CD4-positive, CD25-positive, alpha-beta regulatory T cell (primary cell): ENCODE measurements at regions not wholly inside any gene's neighbourhood (a gene's known extent, or its start where the extent isn't known, plus 50 kb on each side); places are given as distances from the start of the nearest gene placed in this dataset.

Experiments
- ATAC-seq, 2 donors: fragments of 150-1000 bp; cut with Tn5 transposase; one replicate each; pipeline ENCODE4 v1.10.0; 2021; ENCODE audit warnings: low read depth in 2 of 2, moderate number of reproducible peaks in 2 of 2, moderate library complexity in 1 of 2
- DNase-seq, 3 donors: peaks; one replicate each; pipeline versions ENCODE4 v3.0.0 to v3.0.0-alpha.2; 2012 to 2022; ENCODE audit warnings: mixed read lengths in 1 of 3
- H3K27ac ChIP-seq: one replicate; pipeline ENCODE4 v1.7.0; 2013; ENCODE audit warnings: mild to moderate bottlenecking, low read length; ENCODE audit not compliant: insufficient read depth, poor library complexity, severe bottlenecking
- H3K27me3 ChIP-seq: one replicate; pipeline ENCODE4 v1.7.0; 2013; ENCODE audit warnings: low read length; ENCODE audit not compliant: control insufficient read depth, insufficient read depth
- H3K36me3 ChIP-seq: one replicate; pipeline ENCODE4 v1.7.0; 2013; ENCODE audit warnings: mild to moderate bottlenecking, low read length, moderate library complexity; ENCODE audit not compliant: control insufficient read depth, insufficient read depth
- H3K4me1 ChIP-seq: 2 replicates; pipeline ENCODE4 v1.7.0; 2013; ENCODE audit warnings: mild to moderate bottlenecking, low read length; ENCODE audit not compliant: insufficient read depth, control insufficient read depth, poor library complexity, severe bottlenecking
- H3K4me3 ChIP-seq: one replicate; pipeline ENCODE4 v1.7.0; 2013; ENCODE audit warnings: low read depth, mild to moderate bottlenecking, low read length, moderate library complexity
- H3K9me3 ChIP-seq, 2 experiments: 1 replicate in 1 of 2; 2 replicates in 1 of 2; pipeline ENCODE4 v1.7.0; 2013; ENCODE audit warnings: low read length in 2 of 2, mild to moderate bottlenecking in 1 of 2, moderate library complexity in 1 of 2; ENCODE audit not compliant: control insufficient read depth in 2 of 2
- H3K27ac Mint-ChIP-seq, 3 donors: one replicate each; pipeline ENCODE4 v1.8.0; 2020 to 2022; ENCODE audit warnings: mild to moderate bottlenecking in 3 of 3, mixed read lengths in 3 of 3, moderate library complexity in 2 of 3
- H3K27me3 Mint-ChIP-seq: one replicate; pipeline ENCODE4 v1.8.0; 2022; ENCODE audit warnings: mild to moderate bottlenecking, mixed read lengths
- H3K36me3 Mint-ChIP-seq: one replicate; pipeline ENCODE4 v1.8.0; 2020; ENCODE audit warnings: mixed read lengths
- H3K4me1 Mint-ChIP-seq, 4 donors: one replicate each; pipeline ENCODE4 v1.8.0; 2020 to 2022; ENCODE audit warnings: mixed read lengths in 4 of 4, mild to moderate bottlenecking in 1 of 4
- H3K4me3 Mint-ChIP-seq, 4 donors: one replicate each; pipeline ENCODE4 v1.8.0; 2020 to 2022; ENCODE audit warnings: mild to moderate bottlenecking in 4 of 4, mixed read lengths in 4 of 4, moderate library complexity in 3 of 4
- H3K9me3 Mint-ChIP-seq, 7 donors: one replicate each; pipeline ENCODE4 v1.8.0; 2020 to 2022; ENCODE audit warnings: mixed read lengths in 7 of 7, mild to moderate bottlenecking in 3 of 7, moderate library complexity in 2 of 7

DNA sequence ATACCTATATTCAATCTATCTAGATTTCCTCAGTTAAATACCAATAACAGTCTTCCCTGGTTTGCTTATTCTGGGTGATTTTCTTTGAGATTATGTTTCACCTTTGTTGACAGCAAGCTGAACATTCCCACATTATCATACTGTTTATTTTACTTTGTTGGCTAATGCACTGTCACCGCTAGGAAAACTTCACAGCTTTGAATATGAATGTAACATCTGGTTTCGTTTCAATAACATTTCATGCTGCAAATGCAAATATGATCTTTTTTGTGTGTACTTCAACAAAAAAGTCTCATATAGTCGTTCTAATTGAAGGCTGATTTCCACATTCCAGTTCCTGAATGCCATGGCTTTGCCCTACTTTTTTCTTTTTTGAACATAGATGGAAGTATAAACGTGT is 946.3 kb upstream of the GHITM start:
- no peaks in the 10 kb centered on the region for H3K27me3 ChIP-seq
- Mint-ChIP-seq H3K9me3 (peaks cover 0 to 4% (median 0%) of the 10 kb centered on the region in 7 donors), H3K27me3 (no peaks in the 10 kb centered on the region), H3K4me3 (no peak overlapping the region), H3K27ac (no peak overlapping the region), H3K4me1 (no peaks in the 10 kb centered on the region), H3K36me3 (no peaks in the 10 kb centered on the region)
- no peaks in the 10 kb centered on the region for H3K9me3 ChIP-seq
- no peak overlapping the region for H3K27ac ChIP-seq
- H3K4me1 ChIP-seq = no peaks in the 10 kb centered on the region
- H3K4me3 ChIP-seq = no peak overlapping the region
- no peak for ATAC-seq
- H3K36me3 ChIP-seq = no peaks in the 10 kb centered on the region
- no peak for DNase-seq

DNA sequence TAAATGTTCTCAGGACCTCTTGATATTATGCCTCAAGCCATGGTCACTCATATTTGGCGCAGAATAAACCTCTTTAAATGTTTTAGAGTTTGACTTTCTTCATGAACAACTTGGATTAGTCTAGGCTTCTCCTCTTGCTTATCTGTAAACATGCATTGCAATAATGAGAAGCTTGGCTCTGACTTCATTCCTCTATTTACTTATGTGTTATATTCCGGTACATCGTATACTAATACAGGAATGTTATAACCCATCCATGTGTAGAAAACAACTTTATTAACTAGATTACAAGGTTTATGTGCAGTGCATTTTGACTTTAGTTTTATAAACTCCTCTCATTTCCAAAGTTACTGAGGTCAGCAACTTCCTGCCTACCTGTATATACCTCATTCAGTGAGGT is 944.3 kb upstream of the GHITM start:
- no peak overlapping the region for H3K4me3 Mint-ChIP-seq

DNA sequence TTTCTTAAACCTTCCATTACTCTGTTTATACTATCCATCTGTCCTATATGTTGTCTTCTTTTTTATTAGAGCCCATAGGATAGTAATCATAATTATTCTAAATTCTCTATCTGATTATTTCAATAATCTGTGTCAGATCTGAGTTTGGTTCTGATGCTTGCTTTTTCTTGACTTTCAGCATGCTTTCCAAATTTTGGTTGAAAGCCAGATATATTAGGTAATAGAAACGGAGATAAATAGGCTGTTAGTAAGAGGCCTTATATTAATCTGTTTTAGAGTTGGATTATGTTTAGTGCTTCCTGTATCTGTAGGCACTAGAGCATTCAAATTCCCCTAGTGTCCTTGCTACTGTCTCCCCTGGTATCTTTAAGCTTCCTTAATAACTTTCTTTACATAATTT is 939.9 kb upstream of the GHITM start:
- peaks cover 1 to 14% (median 4%) of the 10 kb centered on the region in 7 donors for H3K9me3 Mint-ChIP-seq
- Histone ChIP-seq H3K27me3 (no peaks in the 10 kb centered on the region), H3K36me3 (no peaks in the 10 kb centered on the region), H3K4me3 (no peak overlapping the region), H3K4me1 (no peaks in the 10 kb centered on the region), H3K27ac (no peak overlapping the region), H3K9me3 (no peaks in the 10 kb centered on the region)
- no peak for DNase-seq
- H3K27me3 Mint-ChIP-seq = no peaks in the 10 kb centered on the region
- no peak for ATAC-seq
- H3K27ac Mint-ChIP-seq = no peak overlapping the region
- no peaks in the 10 kb centered on the region for H3K4me1 Mint-ChIP-seq
- no peaks in the 10 kb centered on the region for H3K36me3 Mint-ChIP-seq
- H3K4me3 Mint-ChIP-seq = no peak overlapping the region

More for the DNA sequence above, 944.3 kb upstream of the GHITM start:
- Histone ChIP-seq H3K27me3 (no peaks in the 10 kb centered on the region), H3K9me3 (no peaks in the 10 kb centered on the region), H3K36me3 (no peaks in the 10 kb centered on the region), H3K27ac (no peak overlapping the region), H3K4me3 (no peak overlapping the region), H3K4me1 (no peaks in the 10 kb centered on the region)
- H3K9me3 Mint-ChIP-seq = peaks cover 0 to 5% (median 2%) of the 10 kb centered on the region in 7 donors
- no peak for DNase-seq
- no peaks in the 10 kb centered on the region for H3K36me3 Mint-ChIP-seq
- ATAC-seq = no peak
- H3K4me1 Mint-ChIP-seq = no peaks in the 10 kb centered on the region
- no peaks in the 10 kb centered on the region for H3K27me3 Mint-ChIP-seq
- H3K27ac Mint-ChIP-seq = no peak overlapping the region

DNA sequence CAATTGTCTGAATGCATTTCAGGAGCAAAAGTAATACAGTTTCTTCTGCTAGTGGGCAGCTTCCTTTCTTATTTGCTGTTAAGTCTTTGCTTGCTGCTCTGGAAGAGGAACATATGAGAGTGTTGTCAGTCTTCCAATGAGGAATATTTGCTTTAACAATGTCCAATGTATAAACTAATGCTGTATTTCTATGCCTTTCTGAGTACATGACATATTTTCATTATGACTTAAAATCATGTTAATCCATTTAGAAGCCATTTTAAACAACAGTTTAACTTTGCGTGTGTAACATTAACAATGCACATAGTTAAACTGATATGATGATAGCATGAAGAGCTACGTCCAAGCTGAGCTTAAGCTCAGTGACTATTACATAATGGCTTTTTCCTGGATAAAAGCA is 933.4 kb upstream of the GHITM start:
- Histone ChIP-seq H3K27me3 (no peaks in the 10 kb centered on the region), H3K36me3 (no peaks in the 10 kb centered on the region), H3K9me3 (no peaks in the 10 kb centered on the region), H3K27ac (no peak overlapping the region), H3K4me1 (no peaks in the 10 kb centered on the region), H3K4me3 (no peak overlapping the region)
- no peak overlapping the region for H3K4me3 Mint-ChIP-seq
- H3K27me3 Mint-ChIP-seq = no peaks in the 10 kb centered on the region
- H3K4me1 Mint-ChIP-seq = no peaks in the 10 kb centered on the region
- ATAC-seq (no peak), DNase-seq (no peak)
- no peak overlapping the region for H3K27ac Mint-ChIP-seq
- H3K9me3 Mint-ChIP-seq = peaks cover 0 to 9% (median 2%) of the 10 kb centered on the region in 7 donors
- no peaks in the 10 kb centered on the region for H3K36me3 Mint-ChIP-seq

DNA sequence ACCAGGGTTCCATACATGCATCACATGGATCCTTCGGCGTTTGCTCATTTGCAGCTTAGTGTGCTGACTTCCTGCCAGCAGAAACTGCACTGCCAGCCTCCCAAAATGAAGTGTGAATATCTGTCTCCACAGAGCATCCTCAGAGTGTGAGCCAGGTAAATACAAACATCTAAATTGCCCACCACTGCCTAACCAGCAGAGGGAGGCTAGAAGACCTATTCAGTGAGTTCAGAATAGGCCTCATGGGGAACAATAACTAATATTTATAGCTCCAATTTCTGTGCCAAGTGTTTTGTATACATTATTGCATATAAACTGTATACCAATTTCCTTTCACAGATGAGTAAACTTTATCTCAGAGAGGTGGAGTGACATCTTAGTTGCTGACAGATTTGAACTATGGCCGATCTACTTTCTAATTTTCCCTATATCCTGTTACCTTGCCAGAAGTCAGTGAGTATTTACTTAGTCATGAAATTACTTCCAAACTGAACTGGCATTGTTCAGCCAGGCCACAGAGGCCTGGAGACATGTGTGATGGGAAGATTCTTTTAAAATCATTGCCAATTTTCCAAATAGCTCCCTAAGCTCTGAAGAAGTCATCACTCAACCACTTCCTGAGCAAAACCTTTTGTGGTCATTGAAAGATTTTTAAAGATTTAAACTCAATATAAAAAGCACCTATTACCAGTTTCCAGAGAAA is 926.5 kb upstream of the GHITM start:
- no peak for ATAC-seq
- no peak overlapping the region for H3K4me3 Mint-ChIP-seq
- no peak overlapping the region for H3K4me3 ChIP-seq
- no peaks in the 10 kb centered on the region for H3K4me1 Mint-ChIP-seq
- H3K36me3 Mint-ChIP-seq = no peaks in the 10 kb centered on the region
- H3K27ac Mint-ChIP-seq = no peak overlapping the region
- DNase-seq = no peak
- H3K27me3 ChIP-seq = no peaks in the 10 kb centered on the region
- H3K9me3 ChIP-seq = no peaks in the 10 kb centered on the region
- no peaks in the 10 kb centered on the region for H3K4me1 ChIP-seq
- H3K36me3 ChIP-seq = no peaks in the 10 kb centered on the region
- H3K27ac ChIP-seq = no peak overlapping the region
- H3K9me3 Mint-ChIP-seq = peaks cover 1 to 16% (median 4%) of the 10 kb centered on the region in 7 donors
- no peaks in the 10 kb centered on the region for H3K27me3 Mint-ChIP-seq

DNA sequence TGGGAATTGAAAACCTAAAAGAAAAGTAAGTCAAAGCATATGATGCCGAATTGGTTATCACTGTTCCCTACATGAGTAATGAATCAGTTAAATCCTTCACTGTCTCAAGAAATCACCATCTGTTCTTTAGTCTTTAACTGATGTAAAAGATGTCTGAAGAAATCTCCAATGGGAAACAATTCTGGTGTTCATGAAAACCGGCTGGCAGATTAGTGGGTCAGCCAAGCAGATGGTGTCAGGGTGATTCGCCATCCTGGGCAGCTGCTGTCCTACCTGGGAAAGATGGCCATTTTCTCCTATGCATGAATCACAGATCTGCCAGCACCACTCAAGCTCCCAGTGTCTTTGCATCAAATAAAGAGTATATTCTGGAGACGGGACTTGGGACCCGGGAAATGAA is 925.2 kb upstream of the GHITM start:
- no peaks in the 10 kb centered on the region for H3K36me3 Mint-ChIP-seq
- Histone ChIP-seq H3K27me3 (no peaks in the 10 kb centered on the region), H3K4me3 (no peak overlapping the region), H3K27ac (no peak overlapping the region), H3K9me3 (no peaks in the 10 kb centered on the region), H3K36me3 (no peaks in the 10 kb centered on the region), H3K4me1 (no peaks in the 10 kb centered on the region)
- ATAC-seq = no peak
- DNase-seq = no peak
- no peaks in the 10 kb centered on the region for H3K4me1 Mint-ChIP-seq
- no peak overlapping the region for H3K4me3 Mint-ChIP-seq
- peaks cover 1 to 21% (median 4%) of the 10 kb centered on the region in 7 donors for H3K9me3 Mint-ChIP-seq
- no peaks in the 10 kb centered on the region for H3K27me3 Mint-ChIP-seq
- H3K27ac Mint-ChIP-seq = no peak overlapping the region

DNA sequence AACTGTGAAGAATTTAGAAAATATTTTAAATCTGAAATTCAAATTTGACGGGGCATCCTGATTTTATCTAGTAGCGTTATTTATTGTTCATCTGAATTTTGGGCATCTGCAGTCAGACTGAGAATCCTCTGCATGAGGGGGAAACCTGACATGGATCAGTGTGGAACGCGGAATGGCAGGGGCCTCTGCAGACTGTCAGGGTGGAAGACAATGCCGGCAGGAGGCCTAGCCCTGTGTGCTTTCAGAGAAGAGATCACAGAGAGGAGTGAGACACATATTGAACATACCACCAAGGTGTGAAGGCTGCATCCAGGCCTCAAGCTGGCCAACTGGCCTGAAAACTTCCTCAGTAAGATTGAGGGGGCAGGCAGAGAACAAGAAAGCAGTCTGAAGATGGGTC is 921.1 kb upstream of the GHITM start:
- Histone ChIP-seq H3K27ac (no peak overlapping the region), H3K9me3 (no peaks in the 10 kb centered on the region), H3K4me1 (no peaks in the 10 kb centered on the region), H3K27me3 (no peaks in the 10 kb centered on the region), H3K4me3 (no peak overlapping the region), H3K36me3 (no peaks in the 10 kb centered on the region)
- no peaks in the 10 kb centered on the region for H3K4me1 Mint-ChIP-seq
- peaks cover 0 to 21% (median 6%) of the 10 kb centered on the region in 7 donors for H3K9me3 Mint-ChIP-seq
- H3K27ac Mint-ChIP-seq = no peak overlapping the region
- no peaks in the 10 kb centered on the region for H3K27me3 Mint-ChIP-seq
- no peaks in the 10 kb centered on the region for H3K36me3 Mint-ChIP-seq
- no peak for DNase-seq
- no peak for ATAC-seq
- no peak overlapping the region for H3K4me3 Mint-ChIP-seq

DNA sequence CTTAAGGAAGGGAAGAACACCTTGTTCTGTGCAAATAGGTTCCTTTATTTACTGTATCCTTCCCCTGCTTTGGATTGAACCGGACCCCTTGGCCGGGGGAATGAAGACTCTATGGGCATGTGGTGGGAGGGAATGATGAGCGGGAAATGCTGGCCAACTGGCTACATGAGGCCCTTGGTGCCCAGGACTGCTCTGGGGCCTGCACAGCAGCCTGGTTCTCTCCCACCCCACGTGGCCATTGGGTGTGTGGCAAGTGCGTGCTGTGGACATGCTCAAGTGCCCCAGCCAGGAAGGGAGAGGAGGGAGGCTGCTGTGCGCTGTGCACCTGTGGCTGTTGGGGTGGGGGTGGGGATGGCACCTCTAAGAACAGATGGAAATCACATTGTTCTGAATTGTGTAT is 917.0 kb upstream of the GHITM start:
- no peak for DNase-seq
- Mint-ChIP-seq H3K4me1 (no peaks in the 10 kb centered on the region), H3K9me3 (peaks cover 0 to 11% (median 4%) of the 10 kb centered on the region in 7 donors), H3K27ac (no peak overlapping the region), H3K36me3 (no peaks in the 10 kb centered on the region), H3K4me3 (no peak overlapping the region), H3K27me3 (no peaks in the 10 kb centered on the region)
- H3K27ac ChIP-seq = no peak overlapping the region
- H3K9me3 ChIP-seq = no peaks in the 10 kb centered on the region
- no peaks in the 10 kb centered on the region for H3K4me1 ChIP-seq
- no peak for ATAC-seq
- no peaks in the 10 kb centered on the region for H3K27me3 ChIP-seq
- H3K36me3 ChIP-seq = no peaks in the 10 kb centered on the region
- H3K4me3 ChIP-seq = no peak overlapping the region
